HG03064 (cell line): ENCODE measurements at regions not wholly inside any gene's neighbourhood (a gene's known extent, or its start where the extent isn't known, plus 50 kb on each side); places are given as distances from the start of the nearest gene placed in this dataset.

Source experiments
- ATAC-seq: cut with Tn5 transposase; IDR thresholded peaks from one replicate; pipeline ENCODE4 v1.9.1; 2021; ENCODE audit warnings: low read depth; ENCODE audit not compliant: unreplicated experiment

GRCh38 chr9:4386819-4387218 is 87.0 kb upstream of the GLIS3 start:
- no peak for ATAC-seq

- ATAC-seq, result no peak
These were observed 84.9 kb upstream of the GLIS3 start for GRCh38 chr9:4384750-4385149.

- ATAC-seq, result no peak
These were observed 83.0 kb upstream of the GLIS3 start for GRCh38 chr9:4382722-4383317.

- no peak for ATAC-seq
These were observed 81.9 kb upstream of the GLIS3 start for GRCh38 chr9:4381744-4382143.

GRCh38 chr9:4380406-4380805 is 80.5 kb upstream of the GLIS3 start:
- no peak for ATAC-seq

GRCh38 chr9:4375424-4376200 is 75.7 kb upstream of the GLIS3 start:
- no peak for ATAC-seq

- ATAC-seq, result no peak
These were observed 71.2 kb upstream of the GLIS3 start for GRCh38 chr9:4371108-4371507.

- ATAC-seq, result no peak
These were observed 70.6 kb upstream of the GLIS3 start for GRCh38 chr9:4370501-4370900.

GRCh38 chr9:4366591-4367330 is 66.9 kb upstream of the GLIS3 start:
- ATAC-seq, result no peak

- no peak for ATAC-seq
These were observed 65.2 kb upstream of the GLIS3 start for GRCh38 chr9:4365055-4365454.

GRCh38 chr9:4362281-4362680 is 62.4 kb upstream of the GLIS3 start:
- ATAC-seq, result no peak

- no peak for ATAC-seq
These were observed 59.1 kb upstream of the GLIS3 start for GRCh38 chr9:4359016-4359415.

- ATAC-seq, result no peak
These were observed 58.1 kb upstream of the GLIS3 start for GRCh38 chr9:4357929-4358328.

GRCh38 chr9:4356306-4356705 is 56.4 kb upstream of the GLIS3 start:
- no peak for ATAC-seq

- no peak for ATAC-seq
These were observed 53.4 kb upstream of the GLIS3 start for GRCh38 chr9:4353236-4353635.

GRCh38 chr9:4349816-4350418 is 50.0 kb upstream of the GLIS3 start:
- no peak for ATAC-seq
